ENCODE measurements at regions not wholly inside any gene's neighbourhood (a gene's known extent, or its start where the extent isn't known, plus 50 kb on each side); places are given as distances from the start of the nearest gene placed in this dataset.

DNA sequence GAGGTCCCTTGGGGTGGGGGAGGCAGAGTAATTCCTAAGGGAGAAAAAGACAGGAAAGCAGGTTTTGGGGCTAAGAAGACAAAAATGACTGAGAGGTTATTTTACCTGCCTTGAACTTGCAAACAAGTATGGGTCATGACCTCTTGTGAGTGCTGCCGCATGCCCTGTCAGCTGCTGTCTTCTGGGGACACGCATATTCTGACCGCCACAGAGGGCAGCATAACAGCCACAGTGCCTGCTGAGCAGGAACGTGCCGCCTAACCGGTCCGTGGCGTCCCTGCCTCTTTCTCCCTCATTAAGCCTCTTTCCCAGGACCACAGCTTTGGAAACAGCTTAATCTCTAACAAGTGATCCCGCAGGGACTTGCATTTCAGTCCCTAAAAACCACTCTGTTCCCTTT, 51.3 kb upstream of the KCNA1 start:
- DNase-seq, result no peak
- Histone ChIP-seq H4K20me1 (ENCODE audit: insufficient read depth) (no peaks in the 10 kb centered on the region), H3K4me3 (no peak overlapping the region), H3K36me3 (ENCODE audit: low read depth) (no peaks in the 10 kb centered on the region), H3K4me2 (ENCODE audit: unreplicated experiment) (no peak overlapping the region), H3K9ac (no peak overlapping the region), H3F3A (ENCODE audit: insufficient read depth) (no peaks in the 10 kb centered on the region), H3K27me3 (replicated peaks; ENCODE audit: insufficient read depth) (peaks cover 22% of the 10 kb centered on the region), H3K9me3 (ENCODE audit: low read depth) (no peaks in the 10 kb centered on the region), H3K27ac (no peak overlapping the region), H3K79me2 (ENCODE audit: insufficient read depth) (no peaks in the 10 kb centered on the region), H2AFZ (no peak overlapping the region), H3K4me1 (ENCODE audit: insufficient read depth) (no peaks in the 10 kb centered on the region), H3K9me2 (ENCODE audit: insufficient read depth) (no peaks in the 10 kb centered on the region)
- in situ Hi-C loops (cut with MboI), result loop anchor here (5.0 kb wide), 1 partner anchor 139 kb away; no protein-coding TSS in a partner anchor
- 52 to 54% methylated on average over 9 of the region's 9 CpGs for WGBS, 2 experiments (ENCODE audit: low coverage in 1 of 2, low lambda C conversion rate in 2 of 2, missing lambda C conversion rate in 2 of 2)
- TF ChIP-seq EZH2 (IDR thresholded peaks at IDR 0.05; ENCODE audit: insufficient read depth, poor library complexity, severe bottlenecking) (no peak), EZH2phosphoT487 (IDR thresholded peaks at IDR 0.05; ENCODE audit: insufficient read depth, low read depth) (no peak)

DNA sequence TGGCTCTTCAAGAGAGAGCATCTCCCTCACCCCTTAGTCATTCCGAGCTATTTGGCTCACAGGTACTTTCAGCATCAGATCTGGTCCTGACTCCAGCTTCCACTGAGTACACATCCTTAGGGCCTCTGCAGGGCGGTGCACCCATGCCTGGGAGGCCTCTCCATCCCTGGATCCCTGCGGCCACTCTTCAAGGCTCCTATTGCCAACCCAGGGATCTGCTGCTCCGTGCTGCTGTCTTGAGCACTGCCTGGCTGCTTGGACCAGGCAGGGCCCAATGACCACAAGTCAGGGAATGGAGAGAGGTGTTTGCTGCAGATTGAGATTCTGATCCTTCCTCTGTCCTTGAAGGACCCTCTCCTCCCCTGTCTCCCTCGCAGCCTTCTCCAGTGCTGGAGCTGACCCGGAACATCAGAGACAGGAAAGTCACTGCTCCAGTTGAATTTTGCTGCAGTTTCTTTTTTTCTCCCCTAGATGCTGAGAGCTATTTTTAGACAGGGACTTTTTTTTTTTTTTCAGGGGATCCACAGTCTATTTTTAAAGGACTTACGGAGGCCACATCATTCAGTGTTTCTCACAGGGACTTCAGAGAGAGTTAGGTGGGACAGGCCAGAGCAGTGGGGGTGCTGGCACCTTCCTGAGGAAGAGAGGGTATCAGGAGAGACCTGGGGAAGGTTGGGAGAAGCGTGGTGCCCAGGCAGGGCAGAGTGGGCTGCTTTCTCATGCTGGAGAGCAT, 50.1 kb upstream of the KCNA1 start:
- Histone ChIP-seq H3K9me2 (ENCODE audit: insufficient read depth) (no peaks in the 10 kb centered on the region), H2AFZ (no peak overlapping the region), H3K27me3 (replicated peaks; ENCODE audit: insufficient read depth) (peaks cover 35% of the 10 kb centered on the region), H3K4me1 (ENCODE audit: insufficient read depth) (no peaks in the 10 kb centered on the region), H3K4me3 (no peak overlapping the region), H3K27ac (no peak overlapping the region), H3K9ac (no peak overlapping the region), H4K20me1 (ENCODE audit: insufficient read depth) (no peaks in the 10 kb centered on the region), H3K9me3 (ENCODE audit: low read depth) (no peaks in the 10 kb centered on the region), H3F3A (ENCODE audit: insufficient read depth) (no peaks in the 10 kb centered on the region), H3K79me2 (ENCODE audit: insufficient read depth) (no peaks in the 10 kb centered on the region), H3K36me3 (ENCODE audit: low read depth) (no peaks in the 10 kb centered on the region), H3K4me2 (ENCODE audit: unreplicated experiment) (no peak overlapping the region)
- TF ChIP-seq EZH2phosphoT487 (IDR thresholded peaks at IDR 0.05; ENCODE audit: insufficient read depth, low read depth), result no peak
- TF ChIP-seq EZH2 (IDR thresholded peaks at IDR 0.05; ENCODE audit: insufficient read depth, poor library complexity, severe bottlenecking), result no peak
- 76 to 78% methylated on average over 8 of the region's 8 CpGs for WGBS, 2 experiments (ENCODE audit: low coverage in 1 of 2, low lambda C conversion rate in 2 of 2, missing lambda C conversion rate in 2 of 2)
- in situ Hi-C loops (cut with MboI), result loop anchor here (5.0 to 10.0 kb wide), 2 partner anchors 138 to 215 kb away; no protein-coding TSS in a partner anchor
- no peak for DNase-seq

Data from GM23248 (cell line).